GM18951 (cell line): ENCODE measurements at regions not wholly inside any gene's neighbourhood (a gene's known extent, or its start where the extent isn't known, plus 50 kb on each side); places are given as distances from the start of the nearest gene placed in this dataset.

Source experiments
- POLR2A ChIP-seq: IDR thresholded peaks from 4 replicates; pipeline ENCODE4 v1.6.1; 2011; ENCODE audit warnings: mild to moderate bottlenecking; ENCODE audit not compliant: insufficient read length, insufficient read depth; ENCODE audit errors: extremely low read depth
- in situ Hi-C: fragments of 300-500 bp; cut with MboI; formaldehyde crosslinking; loops from one replicate; pipeline ENCODE4 v1.12.0; 2022; ENCODE audit warnings: low sequenced_read_pairs, mixed read lengths, inconsistent platforms; ENCODE audit not compliant: unreplicated experiment

GRCh38 chr15:92705764-92706163 is 50.2 kb upstream of the FAM174B start:
- TF ChIP-seq POLR2A = no peak
- in situ Hi-C loops = loop anchor here (25.0 kb wide), 1 partner anchor 593 kb away; no protein-coding TSS in a partner anchor

GRCh38 chr15:92706201-92706600 is 50.6 kb upstream of the FAM174B start:
- in situ Hi-C loops = loop anchor here (25.0 kb wide), 1 partner anchor 594 kb away; no protein-coding TSS in a partner anchor
- TF ChIP-seq POLR2A = no peak

GRCh38 chr15:92707880-92708551 is 52.4 kb upstream of the FAM174B start:
- in situ Hi-C loops = loop anchor here (25.0 kb wide), 1 partner anchor 596 kb away; no protein-coding TSS in a partner anchor
- no peak for TF ChIP-seq POLR2A

- in situ Hi-C loops = loop anchor here (25.0 kb wide), 1 partner anchor 596 kb away; no protein-coding TSS in a partner anchor
- TF ChIP-seq POLR2A = no peak
Observed at GRCh38 chr15:92708635-92709034, 53.1 kb upstream of the FAM174B start.

- no peak for TF ChIP-seq POLR2A
- in situ Hi-C loops = loop anchor here (25.0 kb wide), 1 partner anchor 597 kb away; no protein-coding TSS in a partner anchor
Observed at GRCh38 chr15:92709110-92709790, 53.7 kb upstream of the FAM174B start.

- TF ChIP-seq POLR2A = no peak
- in situ Hi-C loops = loop anchor here (25.0 kb wide), 1 partner anchor 599 kb away; no protein-coding TSS in a partner anchor
Observed at GRCh38 chr15:92711457-92711831, 55.9 kb upstream of the FAM174B start.

GRCh38 chr15:92714077-92714476 is 58.5 kb upstream of the FAM174B start:
- TF ChIP-seq POLR2A = no peak
- in situ Hi-C loops = loop anchor here (25.0 kb wide), 1 partner anchor 602 kb away; no protein-coding TSS in a partner anchor

- in situ Hi-C loops = loop anchor here (25.0 kb wide), 1 partner anchor 602 kb away; no protein-coding TSS in a partner anchor
- TF ChIP-seq POLR2A = no peak
Observed at GRCh38 chr15:92714477-92715401, 59.2 kb upstream of the FAM174B start.

- TF ChIP-seq POLR2A = no peak
- in situ Hi-C loops = loop anchor here (25.0 kb wide), 1 partner anchor 603 kb away; no protein-coding TSS in a partner anchor
Observed at GRCh38 chr15:92715758-92716157, 60.2 kb upstream of the FAM174B start.

GRCh38 chr15:92719021-92719420 is 63.4 kb upstream of the FAM174B start:
- in situ Hi-C loops = loop anchor here (25.0 kb wide), 1 partner anchor 607 kb away; no protein-coding TSS in a partner anchor
- TF ChIP-seq POLR2A = no peak

GRCh38 chr15:92724144-92724543 is 68.6 kb upstream of the FAM174B start:
- in situ Hi-C loops = loop anchor here (25.0 kb wide), 1 partner anchor 612 kb away; no protein-coding TSS in a partner anchor
- no peak for TF ChIP-seq POLR2A

GRCh38 chr15:92725171-92725570 is 69.6 kb upstream of the FAM174B start:
- no peak for TF ChIP-seq POLR2A
- in situ Hi-C loops = no loop called here

GRCh38 chr15:92728266-92728665 is 72.7 kb upstream of the FAM174B start:
- no peak for TF ChIP-seq POLR2A
- in situ Hi-C loops = no loop called here
